Activated CD4-positive, alpha-beta T cell treated with anti-CD3 and anti-CD28 coated beads, Interleukin-2, Interleukin-6, amounts not matched to agents 100 ng/mL and 50 ng/mL, durations not matched to agents 16 hours and 8 hours (primary cell): ENCODE measurements at regions not wholly inside any gene's neighbourhood (a gene's known extent, or its start where the extent isn't known, plus 50 kb on each side); places are given as distances from the start of the nearest gene placed in this dataset.
"Not testable (repeated sequence)": the region's sequence is repeated elsewhere in the genome, so short reads cannot be mapped to it uniquely, and the experiment has no call there.

Source experiments
- DNase-seq: peaks from one replicate; pipeline ENCODE4 v3.0.0-alpha.2; 2020

DNA sequence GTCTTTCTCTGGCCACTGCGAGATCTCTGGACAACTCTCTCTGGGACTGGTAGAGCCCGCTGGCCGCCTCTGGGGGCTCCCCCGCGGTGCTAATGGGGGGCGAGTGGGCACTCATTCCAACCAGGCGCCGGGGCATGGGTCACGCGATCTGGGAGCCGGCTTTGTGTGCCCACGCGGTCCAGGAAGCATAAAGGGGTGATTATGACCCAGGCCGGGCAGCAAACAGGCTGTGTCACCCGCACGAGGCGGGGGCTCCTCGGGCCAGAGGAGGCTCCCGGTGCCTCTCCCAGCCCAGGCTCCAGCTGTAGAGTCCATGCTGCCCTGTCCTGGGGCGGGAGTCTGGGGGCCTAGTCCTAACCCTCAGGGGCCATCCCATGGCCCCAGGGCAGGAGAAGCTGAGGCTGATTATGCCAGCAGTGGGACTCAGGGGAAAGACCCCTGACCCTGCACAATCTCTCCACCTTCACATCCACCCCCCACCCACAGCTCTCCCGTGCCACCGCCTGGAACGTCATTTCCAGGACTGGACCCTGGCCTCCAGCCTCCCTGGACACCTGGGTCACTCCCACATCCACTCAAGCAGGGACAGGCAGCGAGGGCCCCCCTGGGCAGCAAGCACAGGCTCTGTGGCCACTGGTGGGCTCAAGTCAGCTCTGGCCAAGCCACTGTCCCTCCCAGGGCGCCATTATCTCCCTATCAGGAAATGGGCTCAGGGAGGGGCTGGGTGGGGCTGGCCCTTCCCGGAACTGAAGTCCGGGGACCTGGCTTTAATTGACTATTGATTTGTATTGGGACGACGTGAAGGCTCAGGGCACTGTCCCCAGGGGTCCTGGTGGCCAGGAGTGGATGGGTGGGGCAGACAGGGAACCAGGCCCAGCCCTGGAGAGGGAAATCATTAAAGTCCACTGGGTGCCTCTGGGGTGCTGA is 50.0 kb downstream of the PTPRS start:
- DNase-seq, result no peak

DNA sequence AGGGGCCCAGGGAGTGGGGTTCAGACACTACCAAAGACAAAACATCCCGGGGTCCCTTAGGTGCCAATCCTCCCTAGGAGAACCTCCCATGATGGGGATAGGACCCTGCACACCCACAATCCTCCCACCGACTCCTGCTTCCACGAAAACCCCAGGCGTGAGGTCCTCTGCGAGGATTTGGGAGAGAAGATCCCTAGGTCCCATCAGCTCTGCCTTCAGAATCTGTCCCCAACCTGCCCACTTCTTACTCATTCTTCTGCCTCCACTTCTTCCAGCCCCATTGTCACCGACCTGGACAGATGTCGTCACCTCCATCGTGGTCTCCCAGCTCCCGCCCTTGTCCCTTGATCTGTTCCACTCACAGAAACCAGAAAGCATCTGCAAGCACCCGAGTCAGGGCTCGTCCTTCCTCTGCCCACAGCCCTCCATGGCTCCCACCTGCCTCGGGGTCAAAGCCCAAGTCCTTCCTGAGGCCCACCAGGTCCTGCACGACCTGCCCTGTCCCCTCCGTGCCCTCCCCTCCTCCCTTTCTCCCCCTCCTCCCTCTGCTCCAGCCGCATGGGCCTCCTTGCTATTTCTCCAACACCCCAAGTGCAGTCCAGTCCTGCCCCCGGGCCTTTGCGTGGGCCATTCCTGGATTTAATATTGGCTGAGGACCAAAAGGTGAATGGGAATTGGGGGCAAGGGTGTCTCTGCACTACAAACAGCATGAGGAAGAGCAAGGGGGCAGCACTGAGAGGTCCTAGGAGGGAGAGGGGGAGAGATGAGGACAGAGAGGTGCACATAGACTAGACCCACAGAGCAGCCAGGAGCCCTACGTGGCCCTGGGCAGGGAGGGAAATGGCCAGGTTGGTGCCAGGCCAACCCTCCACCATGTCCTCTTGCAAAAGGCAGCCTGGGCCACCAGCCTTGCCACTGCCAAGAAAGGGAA is 51.3 kb downstream of the PTPRS start:
- no peak for DNase-seq

GRCh38 chr19:5288347-5288739 is 52.3 kb downstream of the PTPRS start:
- DNase-seq, result no peak

DNA sequence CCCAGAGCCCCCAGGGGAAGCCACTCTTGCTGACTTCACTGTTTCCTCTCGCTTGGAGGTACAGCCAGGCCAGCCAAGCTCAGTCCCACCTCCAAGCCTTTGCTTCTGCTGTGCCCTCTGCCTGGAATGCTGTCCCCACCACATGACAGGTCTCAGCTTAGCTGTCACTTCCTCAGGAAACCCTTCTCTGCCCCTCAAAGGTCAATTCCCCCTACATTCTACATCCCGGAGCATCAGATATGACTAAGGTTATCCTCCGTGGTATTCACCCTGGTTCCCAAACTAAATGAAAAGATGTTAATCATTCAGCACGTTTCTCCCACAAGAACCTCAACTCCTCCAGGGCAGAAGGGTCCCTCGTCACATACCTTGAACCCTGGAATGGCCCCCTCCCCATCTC is 53.5 kb downstream of the PTPRS start:
- no peak for DNase-seq

DNA sequence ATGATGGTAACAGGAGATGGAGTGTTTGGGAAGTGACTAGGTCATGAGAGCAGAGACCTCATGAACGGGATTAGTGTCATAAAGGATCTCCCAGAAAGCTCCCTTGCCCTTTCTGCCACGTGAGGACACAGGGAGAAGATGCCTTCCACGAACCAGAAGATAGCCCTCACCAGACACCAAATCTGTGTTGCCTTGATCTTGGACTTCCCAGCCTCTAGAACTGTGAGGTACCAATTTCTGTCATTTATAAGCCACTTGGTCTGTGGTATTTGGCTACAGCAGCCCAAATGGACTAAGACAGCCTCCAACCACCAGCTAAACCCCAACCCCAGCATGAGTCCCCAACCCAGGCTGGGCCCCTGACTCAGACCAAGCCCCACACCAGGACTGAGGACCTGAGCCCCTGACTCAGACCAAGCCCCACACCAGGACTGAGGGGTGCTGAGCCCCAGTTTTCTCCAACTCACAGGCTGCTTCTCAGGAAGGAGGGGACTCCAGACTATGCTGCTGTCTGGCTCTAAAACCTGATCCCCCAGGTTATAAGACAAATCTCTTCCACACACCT is 54.1 kb downstream of the PTPRS start:
- no peak for DNase-seq

DNA sequence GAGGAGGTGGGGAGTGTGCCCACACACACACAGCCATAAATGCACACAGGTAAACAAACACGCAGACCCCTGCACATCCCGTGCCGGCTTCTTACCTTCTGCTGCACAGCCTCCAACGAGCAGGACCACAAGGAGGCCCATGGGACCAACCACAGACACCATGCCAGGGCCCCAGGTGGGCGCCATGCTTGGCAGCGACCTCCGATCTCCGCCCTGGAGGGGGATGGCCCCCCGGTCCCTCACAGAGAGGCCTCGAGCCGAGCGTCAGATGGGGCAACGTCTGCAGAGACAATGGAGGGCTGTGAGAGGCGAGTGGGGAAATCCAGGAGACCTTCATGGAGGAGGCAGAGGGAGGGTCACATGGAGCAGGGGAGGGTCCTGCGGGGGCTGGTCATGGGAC is 54.7 kb downstream of the PTPRS start:
- DNase-seq, result no peak

GRCh38 chr19:5285311-5285710 is 55.3 kb downstream of the PTPRS start:
- no peak for DNase-seq

- no peak for DNase-seq
These were observed 57.7 kb downstream of the PTPRS start for GRCh38 chr19:5282901-5283300.

DNA sequence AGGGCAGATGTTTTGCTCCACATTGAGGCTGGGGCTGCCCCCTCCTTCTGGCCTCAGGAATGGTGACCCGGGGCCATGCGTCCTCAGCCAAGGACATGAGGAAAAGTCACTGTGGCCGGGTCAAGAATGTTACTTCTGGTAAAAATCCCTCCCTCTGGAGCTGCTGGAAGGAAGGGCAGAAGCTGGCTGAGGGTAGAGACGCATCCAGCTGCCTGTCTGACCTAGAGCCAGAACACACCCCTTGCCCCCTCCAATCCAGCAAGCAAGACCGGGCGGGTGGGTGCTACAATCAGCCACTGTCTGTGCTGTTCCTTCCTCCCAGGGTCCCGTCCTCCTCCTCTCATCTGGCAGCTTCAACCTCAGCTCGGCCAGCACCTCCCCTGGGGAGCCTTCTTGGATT is 59.0 kb downstream of the PTPRS start:
- no peak for DNase-seq

GRCh38 chr19:5275668-5276067 is 64.9 kb downstream of the PTPRS start:
- DNase-seq, result not testable (repeated sequence)

GRCh38 chr19:5273782-5274181 is 66.8 kb downstream of the PTPRS start:
- DNase-seq, result no peak

DNA sequence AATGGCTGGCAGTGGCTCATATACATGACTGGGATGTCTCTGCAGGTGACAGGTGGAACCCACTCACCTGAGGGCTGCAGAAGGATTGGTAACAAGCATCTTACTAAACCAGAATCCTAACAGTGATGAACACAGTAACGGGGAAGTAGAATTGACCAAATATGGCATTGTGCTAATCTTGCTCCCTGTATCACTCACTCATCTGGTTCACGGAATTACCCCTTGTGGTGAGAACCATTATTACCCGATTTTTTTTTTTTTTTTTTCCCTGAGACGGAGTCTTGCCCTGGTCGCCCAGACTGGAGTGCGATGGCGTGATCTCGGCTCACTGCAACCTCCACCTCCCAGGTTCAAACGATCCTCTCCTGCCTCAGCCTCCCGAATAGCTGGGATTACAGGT is 69.5 kb downstream of the PTPRS start:
- DNase-seq, result no peak

DNA sequence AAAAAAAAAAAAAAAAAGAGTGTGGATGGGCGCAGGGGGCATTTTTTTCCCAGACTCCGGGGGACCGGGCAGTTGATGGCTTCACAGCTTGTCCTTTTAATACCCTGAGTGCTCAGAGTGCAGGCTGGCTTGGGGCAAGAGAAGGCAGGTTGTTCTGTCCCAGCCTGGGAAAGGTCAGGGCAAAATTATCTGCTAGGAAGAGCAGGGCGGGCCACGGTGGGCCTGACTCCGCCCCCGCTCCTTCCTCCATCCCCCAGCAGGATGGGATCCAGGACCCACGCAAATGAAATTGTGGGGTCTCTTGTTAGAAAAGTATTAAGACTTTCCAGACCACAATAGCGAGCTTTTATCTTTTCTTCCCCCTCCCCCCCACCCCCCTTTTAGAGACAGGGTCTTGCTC is 70.7 kb downstream of the PTPRS start:
- no peak for DNase-seq

GRCh38 chr19:5269279-5269678 is 71.3 kb downstream of the PTPRS start:
- no peak for DNase-seq

- no peak for DNase-seq
These were observed 71.8 kb downstream of the PTPRS start for GRCh38 chr19:5268801-5269200.

- DNase-seq, result no peak
These were observed 75.4 kb downstream of the PTPRS start for GRCh38 chr19:5265260-5265659.

GRCh38 chr19:5264453-5264852 is 76.2 kb downstream of the PTPRS start:
- no peak for DNase-seq

GRCh38 chr19:5263615-5264014 is 77.0 kb downstream of the PTPRS start:
- DNase-seq, result no peak

DNA sequence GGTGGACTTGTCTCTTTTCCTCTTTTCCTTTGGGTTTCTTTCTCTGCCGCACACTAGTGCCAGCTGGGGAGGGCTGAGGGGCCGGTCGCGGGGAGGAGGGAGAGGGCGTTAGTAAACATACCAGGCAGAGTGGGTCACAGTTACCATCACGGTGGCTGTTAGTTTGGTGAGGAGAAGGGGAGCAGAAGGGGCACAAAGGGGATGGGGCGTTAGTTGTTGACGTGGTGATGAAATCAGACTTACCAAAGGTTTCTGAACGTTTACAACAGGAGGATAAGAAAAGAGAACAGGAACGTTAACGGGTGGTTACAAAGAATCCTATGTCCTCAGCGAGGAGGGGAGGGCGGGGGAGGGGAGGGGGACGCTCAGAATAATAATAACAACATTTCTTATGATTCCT is 77.9 kb downstream of the PTPRS start:
- DNase-seq, result no peak

GRCh38 chr19:5261156-5261890 is 79.3 kb downstream of the PTPRS start:
- no peak for DNase-seq

DNA sequence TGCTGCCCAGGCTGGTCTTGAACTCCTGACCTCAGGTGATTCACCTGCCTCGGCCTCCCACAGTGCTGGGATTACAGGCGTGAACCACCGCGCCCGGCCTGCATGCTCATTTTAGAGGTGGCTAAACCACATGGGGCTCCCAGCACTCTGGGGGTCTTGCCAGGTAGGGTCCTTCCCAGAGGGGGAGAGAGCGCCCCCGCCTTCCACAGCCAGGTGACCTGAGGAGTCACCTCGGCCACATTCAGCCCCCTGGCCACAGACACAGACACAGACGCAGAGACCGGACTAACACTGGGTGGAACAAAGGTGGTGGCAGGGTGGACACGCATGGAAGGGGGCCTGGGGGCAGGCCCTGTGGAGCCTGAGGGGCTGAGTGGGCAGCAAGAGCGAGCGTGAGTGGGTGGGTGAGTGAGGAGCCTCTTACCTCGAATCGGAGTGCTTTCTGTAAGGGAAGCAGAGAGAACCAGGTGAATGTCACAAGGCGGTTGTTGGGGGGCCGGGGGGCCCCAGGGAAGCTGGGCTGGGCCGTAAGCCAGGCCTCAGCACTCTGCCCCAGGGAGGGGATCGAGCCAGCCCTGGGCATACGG is 80.1 kb downstream of the PTPRS start:
- DNase-seq, result no peak

GRCh38 chr19:5259750-5260149 is 80.9 kb downstream of the PTPRS start:
- DNase-seq, result no peak
